WERI-Rb-1 (cell line): ENCODE measurements at regions not wholly inside any gene's neighbourhood (a gene's known extent, or its start where the extent isn't known, plus 50 kb on each side); places are given as distances from the start of the nearest gene placed in this dataset.

ENCODE experiments used
- DNase-seq: peaks from one replicate; pipeline ENCODE4 v3.0.0-alpha.2; 2020
- H3K27ac ChIP-seq: fragments of 250-450 bp; sonication (Bioruptor Pico); 2 replicates; pipeline ENCODE4 v1.5.1; 2020; ENCODE audit warnings: mild to moderate bottlenecking, moderate library complexity
- H3K27me3 ChIP-seq: fragments of 250-450 bp; sonication (Bioruptor Pico); 2 replicates; pipeline ENCODE4 v1.5.1; 2021; ENCODE audit warnings: mild to moderate bottlenecking, low read depth, moderate library complexity; ENCODE audit not compliant: insufficient read depth, severe bottlenecking
- H3K36me3 ChIP-seq: fragments of 250-450 bp; sonication (Bioruptor Pico); 2 replicates; pipeline ENCODE4 v1.5.1; 2020; ENCODE audit warnings: mild to moderate bottlenecking, moderate library complexity
- H3K4me3 ChIP-seq: 2 replicates; pipeline ENCODE4 v1.5.1; 2011; ENCODE audit warnings: low read depth, mild to moderate bottlenecking, control low read depth, low read length
- H3K9me3 ChIP-seq: fragments of 250-450 bp; sonication (Bioruptor Pico); 2 replicates; pipeline ENCODE4 v1.5.1; 2021; ENCODE audit warnings: mild to moderate bottlenecking, moderate library complexity; ENCODE audit not compliant: severe bottlenecking
- CTCF ChIP-seq: IDR thresholded peaks from 2 replicates; pipeline ENCODE4 v1.5.1; 2011; ENCODE audit warnings: low read depth, mild to moderate bottlenecking, control low read depth, inconsistent platforms, low read length

- H3K27me3 ChIP-seq: no peaks in the 10 kb centered on the region
- DNase-seq: no peak
- TF ChIP-seq CTCF: no peak
- no peaks in the 10 kb centered on the region for H3K36me3 ChIP-seq
- no peak overlapping the region for H3K27ac ChIP-seq
- H3K9me3 ChIP-seq: no peaks in the 10 kb centered on the region
- H3K4me3 ChIP-seq: no peak overlapping the region
These were observed 511.9 kb upstream of the ZMIZ1 start for GRCh38 chr10:78556705-78557432.

- no peaks in the 10 kb centered on the region for H3K27me3 ChIP-seq
- no peak overlapping the region for H3K27ac ChIP-seq
- DNase-seq: no peak
- no peaks in the 10 kb centered on the region for H3K9me3 ChIP-seq
- H3K36me3 ChIP-seq: no peaks in the 10 kb centered on the region
- no peak overlapping the region for H3K4me3 ChIP-seq
- no peak for TF ChIP-seq CTCF
These were observed 511.3 kb upstream of the ZMIZ1 start for GRCh38 chr10:78557433-78557925.

- H3K27me3 ChIP-seq: no peaks in the 10 kb centered on the region
- H3K4me3 ChIP-seq: no peak overlapping the region
- H3K27ac ChIP-seq: no peak overlapping the region
- no peaks in the 10 kb centered on the region for H3K36me3 ChIP-seq
- no peaks in the 10 kb centered on the region for H3K9me3 ChIP-seq
- TF ChIP-seq CTCF: no peak
- no peak for DNase-seq
These were observed 509.0 kb upstream of the ZMIZ1 start for GRCh38 chr10:78559661-78560340.

- no peak overlapping the region for H3K27ac ChIP-seq
- no peaks in the 10 kb centered on the region for H3K36me3 ChIP-seq
- H3K27me3 ChIP-seq: no peaks in the 10 kb centered on the region
- H3K4me3 ChIP-seq: no peak overlapping the region
- no peak for DNase-seq
- no peak for TF ChIP-seq CTCF
- H3K9me3 ChIP-seq: no peaks in the 10 kb centered on the region
These were observed 508.5 kb upstream of the ZMIZ1 start for GRCh38 chr10:78560341-78560688.

GRCh38 chr10:78563314-78563713 lies 505.5 kb upstream of the ZMIZ1 start:
- H3K4me3 ChIP-seq: no peak overlapping the region
- no peaks in the 10 kb centered on the region for H3K36me3 ChIP-seq
- H3K27ac ChIP-seq: no peak overlapping the region
- no peaks in the 10 kb centered on the region for H3K27me3 ChIP-seq
- DNase-seq: no peak
- TF ChIP-seq CTCF: no peak
- no peaks in the 10 kb centered on the region for H3K9me3 ChIP-seq
